NCI-H1105 treated with DMSO at 0.1 percent for 48 hours (cell line): ENCODE measurements at regions not wholly inside any gene's neighbourhood (a gene's known extent, or its start where the extent isn't known, plus 50 kb on each side); places are given as distances from the start of the nearest gene placed in this dataset.
A peak's percentile ranks its signal among the peaks of the same experiment; 100 is the strongest.

Experiments used
- DNase-seq: peaks from one replicate; lab custom pipeline; 2025; lab: John Stamatoyannopoulos, UW

GRCh38 chr4:4599481-4600275 lies 57.8 kb upstream of the STX18 start:
- peak; percentile 79 for DNase-seq

DNA sequence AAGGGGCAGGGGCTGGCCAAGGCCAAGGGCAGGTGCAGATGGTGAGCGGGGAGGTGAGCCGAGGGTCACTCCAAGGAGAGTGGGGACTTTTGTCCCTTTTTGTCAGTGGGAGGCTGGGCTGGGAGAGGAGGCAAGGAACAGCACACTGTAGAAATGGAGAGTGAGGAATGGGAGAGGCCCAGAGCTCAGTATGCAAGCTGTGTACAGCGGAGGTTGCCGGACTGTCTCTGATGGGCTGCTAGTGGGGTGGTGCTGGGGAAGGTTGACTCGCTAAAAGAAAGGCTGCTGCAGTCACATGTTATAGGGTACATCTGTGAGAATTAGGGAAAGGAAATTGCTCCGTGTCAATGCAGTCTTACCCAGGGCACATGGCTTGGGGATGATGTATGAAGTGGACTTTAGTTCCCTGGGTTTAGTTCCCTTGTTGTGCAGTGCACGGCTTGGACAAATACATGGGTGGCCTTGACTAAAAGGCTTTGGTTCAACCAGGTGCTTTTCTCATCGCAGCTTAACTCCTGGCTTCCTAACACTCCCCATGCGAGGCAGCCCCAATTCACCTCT lies 57.1 kb upstream of the STX18 start:
- no peak for DNase-seq

DNA sequence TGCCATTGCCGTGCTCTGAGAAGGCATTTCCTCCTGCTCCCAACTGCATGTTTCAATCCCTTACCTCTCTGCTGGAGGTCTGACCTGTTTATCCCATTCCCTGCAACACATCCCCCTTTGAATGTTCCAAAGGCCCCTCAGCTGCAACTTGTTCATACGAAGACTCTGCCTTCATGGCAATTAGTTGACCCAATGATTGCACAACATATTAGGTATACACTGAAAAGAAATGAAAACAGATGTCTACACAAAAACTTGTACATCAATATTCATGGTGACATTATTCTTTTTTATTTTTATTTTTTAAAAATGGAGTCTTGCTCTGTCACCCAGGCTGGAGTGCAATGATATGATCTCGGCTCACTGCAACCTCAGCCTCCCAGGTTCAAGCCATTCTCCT lies 54.9 kb upstream of the STX18 start:
- no peak for DNase-seq

- DNase-seq, result no peak
Observed at GRCh38 chr4:4595252-4595651, 53.4 kb upstream of the STX18 start.

DNA sequence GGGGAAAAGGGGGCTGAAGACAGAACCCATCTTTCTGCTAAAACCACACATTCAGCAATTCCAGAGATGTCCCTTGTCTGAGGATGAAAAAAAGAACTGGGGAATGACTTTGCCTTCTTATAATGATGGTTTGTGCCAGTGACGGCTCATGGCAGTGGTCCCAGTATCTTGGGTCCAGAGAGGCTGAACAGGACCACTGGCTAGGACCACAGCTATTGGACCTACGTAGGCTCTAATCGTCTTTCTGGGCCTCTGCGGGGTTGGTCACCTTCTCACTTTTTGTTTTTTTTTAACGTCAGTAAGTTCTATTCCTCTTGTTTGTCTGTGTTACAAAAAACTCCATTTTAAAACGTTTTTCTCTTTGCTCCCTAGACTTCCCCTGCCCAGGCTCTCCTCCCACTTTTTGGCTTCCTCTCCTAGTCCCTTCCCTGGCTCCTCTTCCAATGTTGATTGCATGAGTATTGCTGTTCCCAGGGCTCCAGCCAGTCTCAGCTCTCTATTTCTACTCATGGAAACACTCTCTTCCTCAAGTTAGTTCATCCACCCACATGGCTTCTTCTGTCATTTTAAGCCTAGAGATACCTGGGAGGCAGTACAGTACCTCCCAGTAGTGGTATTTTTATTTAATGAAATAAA lies 52.6 kb upstream of the STX18 start:
- no peak for DNase-seq

GRCh38 chr4:4593596-4594284 lies 51.9 kb upstream of the STX18 start:
- DNase-seq, result no peak

- DNase-seq, result no peak
Observed at GRCh38 chr4:4592414-4592813, 50.6 kb upstream of the STX18 start.
